GM23338 (cell line): ENCODE measurements at regions not wholly inside any gene's neighbourhood (a gene's known extent, or its start where the extent isn't known, plus 50 kb on each side); places are given as distances from the start of the nearest gene placed in this dataset.
A peak's percentile ranks its signal among the peaks of the same experiment; 100 is the strongest.
"Not testable (repeated sequence)": the region's sequence is repeated elsewhere in the genome, so short reads cannot be mapped to it uniquely, and the experiment has no call there.

Experiments
- ATAC-seq: fragments of 200-7000 bp; cut with Tn5 transposase; 3 replicates; pipeline ENCODE4 v1.9.1; 2020
- DNase-seq: peaks from one replicate; pipeline ENCODE4 v3.0.0-alpha.2; 2015; ENCODE audit warnings: low spot score
- H2AFZ ChIP-seq: fragments of 200-600 bp; sonication (generic); 2 replicates; pipeline ENCODE4 v1.8.0; 2016; ENCODE audit warnings: antibody characterized with exemption, mild to moderate bottlenecking, moderate library complexity
- H3F3A ChIP-seq: fragments of 200-600 bp; sonication (generic); replicated peaks from 2 replicates; pipeline ENCODE4 v1.8.0; 2017; ENCODE audit warnings: antibody characterized with exemption, mixed run types, low read depth
- H3K27ac ChIP-seq: fragments of 200-600 bp; sonication (generic); 2 replicates; pipeline ENCODE4 v1.6.1; 2016; ENCODE audit warnings: low read depth
- H3K27me3 ChIP-seq: fragments of 200-600 bp; sonication (generic); 2 replicates; pipeline ENCODE4 v1.8.0; 2016; ENCODE audit warnings: mild to moderate bottlenecking, mixed run types, moderate library complexity; ENCODE audit not compliant: insufficient read depth
- H3K36me3 ChIP-seq: fragments of 200-600 bp; sonication (generic); 2 replicates; pipeline ENCODE4 v1.8.0; 2016; ENCODE audit warnings: mild to moderate bottlenecking; ENCODE audit not compliant: insufficient read depth
- H3K4me1 ChIP-seq: fragments of 200-600 bp; sonication (generic); 2 replicates; pipeline ENCODE4 v1.8.0; 2016; ENCODE audit warnings: mild to moderate bottlenecking, moderate library complexity; ENCODE audit not compliant: insufficient read depth
- H3K4me2 ChIP-seq: fragments of 200-600 bp; sonication (generic); 2 replicates; pipeline ENCODE4 v1.7.1; 2017; ENCODE audit warnings: mixed run types
- H3K4me3 ChIP-seq: fragments of 200-600 bp; sonication (generic); 2 replicates; pipeline ENCODE4 v1.6.1; 2016; ENCODE audit warnings: mixed run types
- H3K79me2 ChIP-seq: fragments of 200-600 bp; sonication (generic); replicated peaks from 2 replicates; pipeline ENCODE4 v1.8.0; 2017; ENCODE audit warnings: mild to moderate bottlenecking; ENCODE audit not compliant: insufficient read depth
- H3K9me2 ChIP-seq: fragments of 200-600 bp; sonication (generic); 2 replicates; pipeline ENCODE4 v1.8.0; 2017; ENCODE audit not compliant: insufficient read depth
- H4K20me1 ChIP-seq: fragments of 200-600 bp; sonication (generic); replicated peaks from 2 replicates; pipeline ENCODE4 v1.8.0; 2017; ENCODE audit warnings: mild to moderate bottlenecking; ENCODE audit not compliant: insufficient read depth
- H3K27ac Mint-ChIP-seq: 2 replicates; pipeline ENCODE4 v1.8.0; 2020; ENCODE audit warnings: inconsistent platforms, mild to moderate bottlenecking, moderate library complexity, mixed read lengths
- H3K27me3 Mint-ChIP-seq: 3 replicates; pipeline ENCODE4 v1.8.0; 2022; ENCODE audit warnings: low read depth, mild to moderate bottlenecking, moderate library complexity, mixed read lengths, inconsistent platforms; ENCODE audit not compliant: insufficient read depth, poor library complexity
- H3K36me3 Mint-ChIP-seq: 3 replicates; pipeline ENCODE4 v1.8.0; 2021; ENCODE audit warnings: low read depth, mild to moderate bottlenecking, inconsistent platforms, moderate library complexity, mixed read lengths
- H3K4me1 Mint-ChIP-seq: 3 replicates; pipeline ENCODE4 v1.8.0; 2020; ENCODE audit warnings: mild to moderate bottlenecking, inconsistent platforms, mixed read lengths
- H3K4me3 Mint-ChIP-seq: 3 replicates; pipeline ENCODE4 v1.8.0; 2021; ENCODE audit warnings: moderate library complexity, mild to moderate bottlenecking, inconsistent platforms, mixed read lengths
- H3K9me3 Mint-ChIP-seq: 3 replicates; pipeline ENCODE4 v1.8.0; 2020; ENCODE audit warnings: moderate library complexity, mild to moderate bottlenecking, inconsistent platforms, mixed read lengths
- CREB1 ChIP-seq: fragments of 250-450 bp; sonication (Bioruptor Pico); IDR thresholded peaks from 2 replicates; pipeline ENCODE4 v1.5.0; 2020; ENCODE audit warnings: low read depth, mild to moderate bottlenecking, moderate library complexity
- EZH2 ChIP-seq: fragments of 200-600 bp; sonication (generic); IDR thresholded peaks from one replicate; pipeline ENCODE4 v1.8.0; 2017; ENCODE audit warnings: antibody characterized with exemption, mild to moderate bottlenecking, low read depth; ENCODE audit not compliant: unreplicated experiment
- EZH2phosphoT487 ChIP-seq: fragments of 200-600 bp; sonication (generic); IDR thresholded peaks from one replicate; pipeline ENCODE4 v1.8.1; 2018; ENCODE audit warnings: antibody characterized with exemption; ENCODE audit not compliant: unreplicated experiment
- JUNB ChIP-seq: IDR thresholded peaks from one replicate; pipeline ENCODE4 v1.6.1; 2016; ENCODE audit warnings: antibody characterized with exemption; ENCODE audit not compliant: unreplicated experiment
- NANOG ChIP-seq: IDR thresholded peaks from 2 replicates; pipeline ENCODE4 v1.6.1; 2016; ENCODE audit warnings: antibody characterized with exemption, borderline replicate concordance
- ZNF114 ChIP-seq: fragments of 250-450 bp; sonication (Bioruptor Pico); IDR thresholded peaks from 2 replicates; pipeline ENCODE4 v1.5.0; 2020; ENCODE audit warnings: mild to moderate bottlenecking, moderate library complexity
- ZNF331 ChIP-seq: fragments of 250-450 bp; sonication (Bioruptor Pico); IDR thresholded peaks from 2 replicates; pipeline ENCODE4 v1.5.0; 2020; ENCODE audit warnings: low read depth, mild to moderate bottlenecking, moderate library complexity
- TF ChIP-seq, protein P1 (sequence below): IDR thresholded peaks from one replicate; pipeline ENCODE4 v1.6.1; 2018; ENCODE audit warnings: antibody characterized with exemption; ENCODE audit not compliant: unreplicated experiment
- TF ChIP-seq, protein P2 (sequence below): fragments of 250-450 bp; sonication (Bioruptor Pico); IDR thresholded peaks from 2 replicates; pipeline ENCODE4 v1.5.0; 2020; ENCODE audit warnings: mild to moderate bottlenecking, moderate library complexity

DNA sequence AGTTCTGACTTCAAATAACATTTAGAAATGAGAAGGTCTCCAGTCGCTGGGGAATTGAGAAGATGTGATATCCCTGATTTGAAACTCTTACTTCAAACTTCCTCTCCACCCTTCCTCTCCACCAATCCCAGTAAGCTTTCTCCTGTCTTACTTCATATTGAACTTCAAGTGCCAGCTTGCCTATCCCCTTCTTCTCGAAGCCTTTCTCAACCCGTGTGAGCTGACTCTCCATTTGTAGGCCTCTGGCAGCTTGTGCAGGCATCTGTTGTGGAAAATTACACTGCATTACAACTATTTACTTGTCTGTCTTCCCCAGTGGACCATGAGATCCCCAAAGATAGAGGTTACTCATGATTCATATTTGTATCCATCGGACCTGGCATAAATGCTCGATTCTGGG, 280.8 kb upstream of the CDH5 start (continued):
- TF ChIP-seq EZH2phosphoT487 (no peak), CREB1 (CRISPR knock-in tag) (no peak), EZH2 (no peak), ZNF114 (no peak), ZNF331 (no peak), NANOG (no peak)
- TF ChIP-seq, protein P1, sequence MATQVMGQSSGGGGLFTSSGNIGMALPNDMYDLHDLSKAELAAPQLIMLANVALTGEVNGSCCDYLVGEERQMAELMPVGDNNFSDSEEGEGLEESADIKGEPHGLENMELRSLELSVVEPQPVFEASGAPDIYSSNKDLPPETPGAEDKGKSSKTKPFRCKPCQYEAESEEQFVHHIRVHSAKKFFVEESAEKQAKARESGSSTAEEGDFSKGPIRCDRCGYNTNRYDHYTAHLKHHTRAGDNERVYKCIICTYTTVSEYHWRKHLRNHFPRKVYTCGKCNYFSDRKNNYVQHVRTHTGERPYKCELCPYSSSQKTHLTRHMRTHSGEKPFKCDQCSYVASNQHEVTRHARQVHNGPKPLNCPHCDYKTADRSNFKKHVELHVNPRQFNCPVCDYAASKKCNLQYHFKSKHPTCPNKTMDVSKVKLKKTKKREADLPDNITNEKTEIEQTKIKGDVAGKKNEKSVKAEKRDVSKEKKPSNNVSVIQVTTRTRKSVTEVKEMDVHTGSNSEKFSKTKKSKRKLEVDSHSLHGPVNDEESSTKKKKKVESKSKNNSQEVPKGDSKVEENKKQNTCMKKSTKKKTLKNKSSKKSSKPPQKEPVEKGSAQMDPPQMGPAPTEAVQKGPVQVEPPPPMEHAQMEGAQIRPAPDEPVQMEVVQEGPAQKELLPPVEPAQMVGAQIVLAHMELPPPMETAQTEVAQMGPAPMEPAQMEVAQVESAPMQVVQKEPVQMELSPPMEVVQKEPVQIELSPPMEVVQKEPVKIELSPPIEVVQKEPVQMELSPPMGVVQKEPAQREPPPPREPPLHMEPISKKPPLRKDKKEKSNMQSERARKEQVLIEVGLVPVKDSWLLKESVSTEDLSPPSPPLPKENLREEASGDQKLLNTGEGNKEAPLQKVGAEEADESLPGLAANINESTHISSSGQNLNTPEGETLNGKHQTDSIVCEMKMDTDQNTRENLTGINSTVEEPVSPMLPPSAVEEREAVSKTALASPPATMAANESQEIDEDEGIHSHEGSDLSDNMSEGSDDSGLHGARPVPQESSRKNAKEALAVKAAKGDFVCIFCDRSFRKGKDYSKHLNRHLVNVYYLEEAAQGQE: no peak

DNA sequence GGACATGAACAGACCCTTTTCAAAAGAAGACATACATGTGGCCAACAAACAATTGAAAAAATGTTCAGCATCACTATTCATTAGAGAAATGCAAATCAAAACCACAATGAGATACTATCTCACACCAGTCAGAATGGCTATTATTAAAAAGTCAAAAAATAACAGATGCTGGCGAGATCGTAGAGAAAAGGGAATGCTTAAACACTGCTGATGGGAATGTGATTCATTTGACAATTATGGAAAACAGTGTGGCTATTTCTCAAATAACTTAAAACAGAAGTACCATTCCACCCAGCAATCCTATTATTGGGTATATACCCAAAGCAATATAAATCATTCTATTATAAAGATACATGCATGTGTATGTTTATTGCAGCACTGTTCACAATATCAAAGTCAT, 281.8 kb upstream of the CDH5 start:
- H3K27ac ChIP-seq, H3K36me3 Mint-ChIP-seq, H3K27me3 Mint-ChIP-seq, ATAC-seq, H3K4me3 ChIP-seq, H3K79me2 ChIP-seq, H3K9me3 Mint-ChIP-seq, H3K27me3 ChIP-seq, H3K4me2 ChIP-seq, H3K4me1 ChIP-seq, H3F3A ChIP-seq, H3K27ac Mint-ChIP-seq, H3K9me2 ChIP-seq, H3K36me3 ChIP-seq, H2AFZ ChIP-seq, DNase-seq, H3K4me3 Mint-ChIP-seq, H4K20me1 ChIP-seq: not testable (repeated sequence)
- peaks cover 21% of the 10 kb centered on the region for H3K4me1 Mint-ChIP-seq

DNA sequence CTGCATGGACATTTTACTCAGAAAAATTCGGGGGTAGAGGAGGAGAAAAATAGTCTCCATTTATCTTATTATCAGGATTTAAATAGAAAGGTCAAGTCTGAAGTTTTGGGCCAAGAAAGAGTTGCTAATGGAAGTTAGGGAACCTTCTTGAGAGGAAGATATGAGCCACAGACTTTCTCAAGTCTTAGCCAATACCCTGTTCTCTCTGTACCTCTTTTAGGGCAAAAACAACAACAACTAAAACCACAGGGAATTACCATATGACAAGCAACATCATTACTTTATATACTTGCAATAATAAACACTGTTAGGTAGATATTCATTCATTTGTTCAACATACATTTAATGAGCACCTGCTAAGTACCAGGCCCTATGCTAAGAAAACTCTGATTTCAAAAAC, 282.2 kb upstream of the CDH5 start:
- Mint-ChIP-seq H3K36me3 (no peaks in the 10 kb centered on the region; the same call in 2 of the 3 replicates), H3K4me1 (peaks cover 21% of the 10 kb centered on the region), H3K9me3 (no peaks in the 10 kb centered on the region), H3K27me3 (peaks cover 4% of the 10 kb centered on the region), H3K27ac (peak overlapping the region; percentile 41; the same call in 1 of the 2 replicates), H3K4me3 (no peak overlapping the region)
- no peak for TF ChIP-seq ZNF331
- TF ChIP-seq, protein P2, sequence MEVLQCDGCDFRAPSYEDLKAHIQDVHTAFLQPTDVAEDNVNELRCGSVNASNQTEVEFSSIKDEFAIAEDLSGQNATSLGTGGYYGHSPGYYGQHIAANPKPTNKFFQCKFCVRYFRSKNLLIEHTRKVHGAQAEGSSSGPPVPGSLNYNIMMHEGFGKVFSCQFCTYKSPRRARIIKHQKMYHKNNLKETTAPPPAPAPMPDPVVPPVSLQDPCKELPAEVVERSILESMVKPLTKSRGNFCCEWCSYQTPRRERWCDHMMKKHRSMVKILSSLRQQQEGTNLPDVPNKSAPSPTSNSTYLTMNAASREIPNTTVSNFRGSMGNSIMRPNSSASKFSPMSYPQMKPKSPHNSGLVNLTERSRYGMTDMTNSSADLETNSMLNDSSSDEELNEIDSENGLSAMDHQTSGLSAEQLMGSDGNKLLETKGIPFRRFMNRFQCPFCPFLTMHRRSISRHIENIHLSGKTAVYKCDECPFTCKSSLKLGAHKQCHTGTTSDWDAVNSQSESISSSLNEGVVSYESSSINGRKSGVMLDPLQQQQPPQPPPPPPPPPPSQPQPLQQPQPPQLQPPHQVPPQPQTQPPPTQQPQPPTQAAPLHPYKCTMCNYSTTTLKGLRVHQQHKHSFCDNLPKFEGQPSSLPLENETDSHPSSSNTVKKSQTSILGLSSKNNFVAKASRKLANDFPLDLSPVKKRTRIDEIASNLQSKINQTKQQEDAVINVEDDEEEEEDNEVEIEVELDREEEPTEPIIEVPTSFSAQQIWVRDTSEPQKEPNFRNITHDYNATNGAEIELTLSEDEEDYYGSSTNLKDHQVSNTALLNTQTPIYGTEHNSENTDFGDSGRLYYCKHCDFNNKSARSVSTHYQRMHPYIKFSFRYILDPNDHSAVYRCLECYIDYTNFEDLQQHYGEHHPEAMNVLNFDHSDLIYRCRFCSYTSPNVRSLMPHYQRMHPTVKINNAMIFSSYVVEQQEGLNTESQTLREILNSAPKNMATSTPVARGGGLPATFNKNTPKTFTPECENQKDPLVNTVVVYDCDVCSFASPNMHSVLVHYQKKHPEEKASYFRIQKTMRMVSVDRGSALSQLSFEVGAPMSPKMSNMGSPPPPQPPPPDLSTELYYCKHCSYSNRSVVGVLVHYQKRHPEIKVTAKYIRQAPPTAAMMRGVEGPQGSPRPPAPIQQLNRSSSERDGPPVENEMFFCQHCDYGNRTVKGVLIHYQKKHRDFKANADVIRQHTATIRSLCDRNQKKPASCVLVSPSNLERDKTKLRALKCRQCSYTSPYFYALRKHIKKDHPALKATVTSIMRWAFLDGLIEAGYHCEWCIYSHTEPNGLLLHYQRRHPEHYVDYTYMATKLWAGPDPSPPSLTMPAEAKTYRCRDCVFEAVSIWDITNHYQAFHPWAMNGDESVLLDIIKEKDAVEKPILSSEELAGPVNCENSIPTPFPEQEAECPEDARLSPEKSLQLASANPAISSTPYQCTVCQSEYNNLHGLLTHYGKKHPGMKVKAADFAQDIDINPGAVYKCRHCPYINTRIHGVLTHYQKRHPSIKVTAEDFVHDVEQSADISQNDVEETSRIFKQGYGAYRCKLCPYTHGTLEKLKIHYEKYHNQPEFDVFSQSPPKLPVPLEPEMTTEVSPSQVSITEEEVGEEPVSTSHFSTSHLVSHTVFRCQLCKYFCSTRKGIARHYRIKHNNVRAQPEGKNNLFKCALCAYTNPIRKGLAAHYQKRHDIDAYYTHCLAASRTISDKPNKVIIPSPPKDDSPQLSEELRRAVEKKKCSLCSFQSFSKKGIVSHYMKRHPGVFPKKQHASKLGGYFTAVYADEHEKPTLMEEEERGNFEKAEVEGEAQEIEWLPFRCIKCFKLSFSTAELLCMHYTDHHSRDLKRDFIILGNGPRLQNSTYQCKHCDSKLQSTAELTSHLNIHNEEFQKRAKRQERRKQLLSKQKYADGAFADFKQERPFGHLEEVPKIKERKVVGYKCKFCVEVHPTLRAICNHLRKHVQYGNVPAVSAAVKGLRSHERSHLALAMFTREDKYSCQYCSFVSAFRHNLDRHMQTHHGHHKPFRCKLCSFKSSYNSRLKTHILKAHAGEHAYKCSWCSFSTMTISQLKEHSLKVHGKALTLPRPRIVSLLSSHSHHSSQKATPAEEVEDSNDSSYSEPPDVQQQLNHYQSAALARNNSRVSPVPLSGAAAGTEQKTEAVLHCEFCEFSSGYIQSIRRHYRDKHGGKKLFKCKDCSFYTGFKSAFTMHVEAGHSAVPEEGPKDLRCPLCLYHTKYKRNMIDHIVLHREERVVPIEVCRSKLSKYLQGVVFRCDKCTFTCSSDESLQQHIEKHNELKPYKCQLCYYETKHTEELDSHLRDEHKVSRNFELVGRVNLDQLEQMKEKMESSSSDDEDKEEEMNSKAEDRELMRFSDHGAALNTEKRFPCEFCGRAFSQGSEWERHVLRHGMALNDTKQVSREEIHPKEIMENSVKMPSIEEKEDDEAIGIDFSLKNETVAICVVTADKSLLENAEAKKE (CRISPR knock-in tag): no peak
- TF ChIP-seq JUNB: no peak
- H4K20me1 ChIP-seq: no peaks in the 10 kb centered on the region
- H3K9me2 ChIP-seq: no peaks in the 10 kb centered on the region; the same call in 1 of the 2 replicates
- no peak overlapping the region for H3K27ac ChIP-seq
- H3K4me1 ChIP-seq: peaks cover 10% of the 10 kb centered on the region; the same call in 1 of the 2 replicates
- no peak for ATAC-seq
- H3K4me3 ChIP-seq: no peak overlapping the region
- H3K4me2 ChIP-seq: no peak overlapping the region
- H3K36me3 ChIP-seq: no peaks in the 10 kb centered on the region
- no peak for DNase-seq
- no peaks in the 10 kb centered on the region for H3K79me2 ChIP-seq
- peak overlapping the region; percentile 76; the same call in 1 of the 2 replicates for H2AFZ ChIP-seq
- H3K27me3 ChIP-seq: no peaks in the 10 kb centered on the region
- H3F3A ChIP-seq: no peaks in the 10 kb centered on the region
